ENCODE measurements at regions not wholly inside any gene's neighbourhood (a gene's known extent, or its start where the extent isn't known, plus 50 kb on each side); places are given as distances from the start of the nearest gene placed in this dataset.

DNA sequence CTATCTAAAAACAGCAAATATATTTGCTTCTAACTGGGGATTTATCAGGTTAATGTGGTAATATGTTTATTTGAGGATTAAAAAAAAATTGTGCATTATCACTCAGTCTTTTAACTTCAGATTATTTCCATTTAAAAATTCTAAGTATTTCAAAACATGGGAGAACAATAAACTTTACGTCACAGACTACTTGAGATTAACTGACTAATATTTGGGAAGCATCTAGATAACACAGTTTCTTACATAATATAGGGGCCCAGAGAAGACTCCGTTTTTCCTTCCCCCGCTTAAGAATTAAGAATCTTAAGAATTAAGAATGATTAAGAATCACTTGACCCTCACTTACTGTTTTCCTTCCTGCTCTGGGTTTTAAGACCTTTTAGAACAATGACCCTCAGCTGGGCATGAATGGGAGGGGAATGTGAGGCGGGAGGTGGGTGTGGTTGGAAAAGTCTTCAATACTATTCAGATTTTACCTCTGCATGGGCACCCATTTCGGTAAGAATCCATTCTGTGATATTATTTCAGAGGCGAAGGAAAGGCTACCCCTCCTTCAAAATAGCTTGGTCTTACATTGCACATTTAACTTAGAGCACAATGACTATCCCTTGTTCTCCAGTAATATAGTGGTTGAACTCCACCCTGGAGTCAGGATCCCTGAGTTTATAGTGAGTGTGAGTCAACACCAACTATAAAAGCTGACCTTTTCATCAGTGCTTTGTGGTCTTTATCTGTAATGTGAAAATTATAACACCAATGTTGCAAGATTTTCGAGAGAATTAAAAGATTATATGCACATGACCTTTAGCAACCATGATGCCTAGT lies 821.3 kb downstream of the USP25 start:
- Mint-ChIP-seq H3K36me3 (no peaks in the 10 kb centered on the region), H3K4me1 (no peaks in the 10 kb centered on the region), H3K27ac (no peak overlapping the region), H3K4me3 (no peak overlapping the region), H3K27me3 (no peaks in the 10 kb centered on the region), H3K9me3 (no peaks in the 10 kb centered on the region)

DNA sequence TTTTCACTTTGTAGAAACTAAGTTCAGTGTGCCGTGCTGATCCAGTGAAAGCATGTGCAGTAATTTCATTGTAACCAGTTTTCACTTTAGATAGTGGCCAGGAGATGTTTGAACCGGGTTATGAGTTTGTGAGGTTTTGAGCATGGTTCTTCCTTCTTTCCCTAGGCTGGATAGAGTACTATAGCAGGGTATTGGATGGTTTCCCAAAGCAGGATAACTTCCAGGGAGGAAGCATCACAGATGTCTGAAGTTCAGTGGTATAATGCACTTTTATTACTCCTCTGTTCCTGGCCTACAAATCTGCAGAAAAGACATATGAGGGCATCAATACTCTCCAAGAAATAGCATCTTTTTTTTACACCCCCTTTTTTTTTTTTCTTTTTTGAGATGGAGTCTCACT lies 823.1 kb downstream of the USP25 start:
- Mint-ChIP-seq H3K27ac (no peak overlapping the region), H3K27me3 (no peaks in the 10 kb centered on the region), H3K9me3 (no peaks in the 10 kb centered on the region), H3K4me1 (no peaks in the 10 kb centered on the region), H3K4me3 (no peak overlapping the region), H3K36me3 (no peaks in the 10 kb centered on the region)

DNA sequence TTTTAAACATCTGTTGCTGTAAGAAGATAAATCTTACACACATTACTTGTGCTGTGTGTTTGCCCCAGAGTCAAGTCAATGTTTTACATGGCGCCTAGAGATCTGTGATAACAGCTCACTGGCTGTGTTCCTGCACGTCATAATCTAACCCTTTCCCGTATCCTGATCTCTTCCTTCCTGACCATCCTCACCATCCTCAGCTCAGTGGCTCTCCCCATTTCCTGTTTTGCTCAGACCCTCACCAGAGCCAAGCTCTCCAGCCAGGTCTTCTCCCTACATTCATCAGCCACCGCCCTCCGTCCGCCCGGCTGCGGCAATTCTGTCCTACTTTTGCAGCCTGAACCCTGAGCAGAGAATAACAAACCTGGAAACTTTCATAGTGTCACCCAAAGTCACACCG lies 824.7 kb downstream of the USP25 start:
- no peaks in the 10 kb centered on the region for H3K4me1 Mint-ChIP-seq
- H3K27ac Mint-ChIP-seq, result no peak overlapping the region
- H3K9me3 Mint-ChIP-seq, result no peaks in the 10 kb centered on the region
- H3K27me3 Mint-ChIP-seq, result no peaks in the 10 kb centered on the region
- no peak overlapping the region for H3K4me3 Mint-ChIP-seq
- H3K36me3 Mint-ChIP-seq, result no peaks in the 10 kb centered on the region

DNA sequence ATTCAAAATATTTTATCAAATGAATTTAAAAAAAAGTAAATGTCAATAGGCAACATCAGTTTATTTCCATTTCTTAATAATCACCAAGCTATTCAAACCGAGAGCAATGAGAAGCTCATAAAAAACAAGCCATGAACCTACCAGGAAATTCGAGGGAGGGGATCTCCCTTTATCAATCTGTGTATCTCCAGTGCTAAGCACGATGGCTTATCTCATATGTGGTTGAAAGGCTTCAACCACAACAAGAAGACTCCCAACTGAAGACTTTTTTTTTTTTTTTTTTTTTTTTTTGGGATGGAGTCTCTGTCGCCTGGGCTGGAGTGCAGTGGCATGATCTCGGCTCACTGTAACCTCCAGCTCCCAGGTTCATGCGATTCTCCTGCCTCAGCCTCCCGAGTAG lies 833.3 kb downstream of the USP25 start:
- H3K27ac Mint-ChIP-seq, result no peak overlapping the region
- H3K36me3 Mint-ChIP-seq, result no peaks in the 10 kb centered on the region
- H3K4me3 Mint-ChIP-seq, result no peak overlapping the region
- no peaks in the 10 kb centered on the region for H3K4me1 Mint-ChIP-seq
- H3K27me3 Mint-ChIP-seq, result no peaks in the 10 kb centered on the region
- no peaks in the 10 kb centered on the region for H3K9me3 Mint-ChIP-seq

DNA sequence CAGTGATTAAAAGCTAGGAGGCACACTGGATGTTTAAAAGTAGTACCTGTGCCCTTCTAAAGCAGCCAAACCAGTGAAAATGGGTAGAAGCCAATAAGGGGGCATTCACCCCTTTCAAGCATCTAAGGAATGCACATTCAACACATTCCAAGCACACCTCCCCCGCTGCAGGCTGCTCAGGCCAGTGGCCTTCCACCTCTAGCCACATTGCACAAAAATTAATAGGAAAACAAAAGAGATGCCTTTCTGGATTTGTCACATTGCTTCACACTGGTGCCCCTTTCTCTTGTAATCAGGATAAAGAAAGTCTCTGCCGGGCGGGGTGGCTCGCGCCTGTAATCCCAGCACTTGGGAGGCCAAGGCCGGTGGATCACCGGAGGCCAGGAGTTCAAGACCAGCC lies 834.0 kb downstream of the USP25 start:
- no peaks in the 10 kb centered on the region for H3K4me1 Mint-ChIP-seq
- H3K36me3 Mint-ChIP-seq, result no peaks in the 10 kb centered on the region
- no peaks in the 10 kb centered on the region for H3K9me3 Mint-ChIP-seq
- H3K27ac Mint-ChIP-seq, result no peak overlapping the region
- H3K27me3 Mint-ChIP-seq, result no peaks in the 10 kb centered on the region
- no peak overlapping the region for H3K4me3 Mint-ChIP-seq

DNA sequence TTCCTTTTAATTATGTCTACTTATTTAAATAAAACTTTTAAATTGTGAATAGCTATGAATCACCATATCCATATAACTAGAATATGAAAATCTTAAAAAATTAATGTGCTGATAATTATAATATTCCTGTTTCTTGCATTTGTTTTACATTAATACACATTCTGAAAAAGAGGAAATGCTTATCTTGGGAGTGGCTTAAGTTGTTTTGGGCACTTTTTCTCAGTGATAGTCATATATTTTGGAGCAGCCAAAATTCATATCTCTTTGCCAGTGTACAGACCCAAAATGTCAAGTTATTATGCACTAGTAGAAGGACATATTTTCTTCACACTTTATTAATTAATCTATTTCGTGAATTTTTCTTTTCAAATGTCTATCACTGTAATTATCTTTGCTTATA lies 838.5 kb downstream of the USP25 start:
- Mint-ChIP-seq H3K27ac (no peak overlapping the region), H3K9me3 (no peaks in the 10 kb centered on the region), H3K4me3 (no peak overlapping the region), H3K4me1 (no peaks in the 10 kb centered on the region), H3K36me3 (no peaks in the 10 kb centered on the region), H3K27me3 (no peaks in the 10 kb centered on the region)

DNA sequence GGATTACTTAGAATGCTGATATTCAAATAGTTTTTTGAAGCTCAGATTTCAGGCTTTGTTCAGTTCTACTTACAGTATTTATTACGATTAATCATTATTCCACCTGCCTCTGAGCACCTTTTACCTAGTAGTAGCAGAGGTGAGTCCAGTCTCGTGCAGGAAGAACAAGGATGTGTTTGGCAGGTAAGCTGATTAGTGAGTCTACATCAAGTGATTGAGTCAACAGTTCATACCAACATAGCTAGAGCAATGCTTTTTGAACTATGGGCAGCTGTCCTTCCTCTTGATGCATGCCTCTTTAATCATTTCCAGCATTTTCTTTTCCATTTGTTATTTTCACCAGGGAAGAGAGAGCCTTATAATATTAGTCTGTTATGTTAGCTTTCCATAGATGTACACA lies 838.9 kb downstream of the USP25 start:
- no peaks in the 10 kb centered on the region for H3K36me3 Mint-ChIP-seq
- no peak overlapping the region for H3K27ac Mint-ChIP-seq
- H3K27me3 Mint-ChIP-seq, result no peaks in the 10 kb centered on the region
- no peaks in the 10 kb centered on the region for H3K4me1 Mint-ChIP-seq
- H3K9me3 Mint-ChIP-seq, result no peaks in the 10 kb centered on the region
- no peak overlapping the region for H3K4me3 Mint-ChIP-seq

DNA sequence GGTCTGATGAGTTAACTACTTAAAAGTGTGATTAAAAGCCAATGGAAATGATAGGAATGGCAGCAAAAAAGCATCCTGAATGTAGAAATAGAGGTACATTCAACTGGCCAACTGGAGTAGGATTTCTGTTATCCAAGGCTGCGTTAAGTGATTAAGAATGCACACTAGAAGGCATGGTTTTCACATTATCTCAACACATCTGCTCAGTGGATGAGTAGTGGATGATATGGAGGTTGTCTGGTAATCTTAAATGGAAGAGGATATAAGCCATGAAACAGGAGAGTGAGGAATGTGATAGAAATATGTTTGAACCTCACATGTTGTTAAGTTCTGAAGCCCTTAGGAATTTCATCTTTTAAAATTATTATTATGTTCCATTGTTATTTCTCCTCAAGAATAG lies 839.9 kb downstream of the USP25 start:
- no peaks in the 10 kb centered on the region for H3K36me3 Mint-ChIP-seq
- H3K9me3 Mint-ChIP-seq, result no peaks in the 10 kb centered on the region
- no peaks in the 10 kb centered on the region for H3K27me3 Mint-ChIP-seq
- H3K27ac Mint-ChIP-seq, result no peak overlapping the region
- no peak overlapping the region for H3K4me3 Mint-ChIP-seq
- no peaks in the 10 kb centered on the region for H3K4me1 Mint-ChIP-seq

DNA sequence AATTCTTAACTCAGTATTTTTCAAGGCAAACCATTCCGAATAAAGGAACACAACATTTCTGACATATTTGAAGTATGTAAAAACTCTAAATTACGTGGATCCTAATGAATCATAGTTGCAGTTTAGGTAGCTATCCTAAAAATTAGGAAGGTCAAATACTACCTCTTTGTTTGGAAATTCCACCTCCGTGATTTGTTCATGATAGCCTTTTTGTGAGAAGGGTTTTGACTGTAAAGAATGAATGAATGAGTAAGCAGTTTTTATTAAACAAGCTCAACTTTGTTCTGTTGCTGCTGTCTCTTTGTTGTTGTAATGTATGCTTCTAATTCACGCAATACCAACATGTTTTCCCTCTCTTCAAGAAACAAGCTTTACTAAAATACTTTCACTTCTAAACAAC lies 840.4 kb downstream of the USP25 start:
- H3K36me3 Mint-ChIP-seq, result no peaks in the 10 kb centered on the region

DNA sequence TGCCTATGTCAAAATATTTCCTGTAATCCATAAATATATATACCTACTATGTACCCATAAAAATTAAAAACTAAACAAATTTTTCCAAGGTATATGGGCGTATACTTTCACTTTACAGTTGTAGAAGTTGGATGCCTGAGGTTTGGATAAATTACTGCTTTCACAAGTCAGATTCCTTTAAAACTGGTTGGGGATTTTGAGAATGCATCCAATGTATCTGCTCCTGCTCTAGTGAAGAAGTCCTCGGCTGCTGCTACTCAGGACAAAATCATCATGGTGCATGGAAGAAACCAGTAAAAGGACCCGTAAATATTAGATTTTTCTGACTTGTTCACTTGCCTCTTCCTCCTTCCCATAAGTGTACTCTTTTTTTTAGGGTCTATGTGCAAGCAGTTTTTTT lies 841.1 kb downstream of the USP25 start:
- no peaks in the 10 kb centered on the region for H3K9me3 Mint-ChIP-seq
- no peak overlapping the region for H3K27ac Mint-ChIP-seq
- H3K36me3 Mint-ChIP-seq, result no peaks in the 10 kb centered on the region
- H3K4me1 Mint-ChIP-seq, result no peaks in the 10 kb centered on the region
- no peaks in the 10 kb centered on the region for H3K27me3 Mint-ChIP-seq
- H3K4me3 Mint-ChIP-seq, result no peak overlapping the region

More for the DNA sequence above, 840.4 kb downstream of the USP25 start:
- H3K4me1 Mint-ChIP-seq, result no peaks in the 10 kb centered on the region
- no peak overlapping the region for H3K27ac Mint-ChIP-seq
- H3K9me3 Mint-ChIP-seq, result no peaks in the 10 kb centered on the region
- no peaks in the 10 kb centered on the region for H3K27me3 Mint-ChIP-seq
- H3K4me3 Mint-ChIP-seq, result no peak overlapping the region

DNA sequence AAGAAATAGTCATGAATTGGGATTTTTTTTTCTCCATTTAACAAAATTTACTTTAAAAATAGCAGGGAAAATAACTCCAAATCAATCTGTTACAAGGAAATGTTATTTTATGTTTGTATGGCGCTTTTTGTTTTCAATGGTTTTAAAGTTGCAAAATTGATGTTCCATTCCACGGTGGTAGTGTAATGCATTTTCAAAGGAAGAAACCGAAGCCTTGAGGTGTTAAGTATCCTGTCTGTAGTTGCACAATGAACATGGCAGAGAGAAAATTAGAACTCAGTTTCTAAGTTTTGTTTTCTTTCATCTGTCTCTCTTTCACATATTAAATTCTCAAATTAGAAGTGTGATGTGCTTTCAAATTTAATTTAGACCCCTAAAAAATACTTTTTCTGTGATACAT lies 841.8 kb downstream of the USP25 start:
- no peaks in the 10 kb centered on the region for H3K4me1 Mint-ChIP-seq
- no peaks in the 10 kb centered on the region for H3K36me3 Mint-ChIP-seq
- H3K9me3 Mint-ChIP-seq, result no peaks in the 10 kb centered on the region
- no peak overlapping the region for H3K4me3 Mint-ChIP-seq
- no peaks in the 10 kb centered on the region for H3K27me3 Mint-ChIP-seq
- no peak overlapping the region for H3K27ac Mint-ChIP-seq

DNA sequence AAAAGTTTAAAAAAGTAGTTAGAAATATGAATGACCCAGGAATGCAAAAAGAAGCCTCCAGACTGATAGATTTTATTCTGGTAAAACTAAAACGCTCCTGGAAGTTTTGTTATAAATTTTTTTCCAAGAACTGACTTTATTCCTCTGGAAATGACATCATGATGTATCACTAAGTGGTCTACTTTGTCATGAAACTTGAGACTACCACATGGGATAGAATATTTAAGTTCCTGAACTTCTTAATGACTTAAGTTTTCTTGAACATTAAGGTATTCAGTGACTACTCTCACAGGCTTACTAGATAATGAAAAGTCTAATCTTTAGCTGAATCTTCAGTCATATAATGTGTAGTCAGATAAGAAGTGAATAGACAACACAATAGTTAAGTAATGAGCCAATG lies 842.2 kb downstream of the USP25 start:
- Mint-ChIP-seq H3K27ac (no peak overlapping the region), H3K4me3 (no peak overlapping the region), H3K27me3 (no peaks in the 10 kb centered on the region), H3K36me3 (no peaks in the 10 kb centered on the region), H3K9me3 (no peaks in the 10 kb centered on the region), H3K4me1 (no peaks in the 10 kb centered on the region)

DNA sequence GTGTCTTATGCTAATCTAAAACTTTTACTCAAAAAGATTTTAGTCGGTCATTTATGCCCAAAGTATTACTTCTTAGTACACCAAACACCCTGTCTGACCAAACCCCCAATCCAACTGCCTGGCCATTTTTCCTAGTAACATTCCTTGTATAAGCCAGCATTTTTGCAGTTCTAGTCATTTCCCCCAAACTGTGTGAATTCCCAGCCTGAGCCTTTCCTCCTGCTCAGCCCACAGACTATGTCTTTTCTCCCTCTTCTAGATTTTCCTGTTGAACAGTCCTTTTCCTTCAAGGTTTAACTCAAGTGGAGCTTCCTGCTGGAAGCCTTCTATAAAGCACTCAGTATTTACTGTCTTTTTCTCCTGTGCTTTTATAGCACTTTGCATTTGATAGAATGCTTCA lies 843.8 kb downstream of the USP25 start:
- no peaks in the 10 kb centered on the region for H3K36me3 Mint-ChIP-seq
- no peak overlapping the region for H3K4me3 Mint-ChIP-seq
- H3K27me3 Mint-ChIP-seq, result no peaks in the 10 kb centered on the region
- no peak overlapping the region for H3K27ac Mint-ChIP-seq
- H3K4me1 Mint-ChIP-seq, result no peaks in the 10 kb centered on the region
- H3K9me3 Mint-ChIP-seq, result peaks cover 5% of the 10 kb centered on the region

DNA sequence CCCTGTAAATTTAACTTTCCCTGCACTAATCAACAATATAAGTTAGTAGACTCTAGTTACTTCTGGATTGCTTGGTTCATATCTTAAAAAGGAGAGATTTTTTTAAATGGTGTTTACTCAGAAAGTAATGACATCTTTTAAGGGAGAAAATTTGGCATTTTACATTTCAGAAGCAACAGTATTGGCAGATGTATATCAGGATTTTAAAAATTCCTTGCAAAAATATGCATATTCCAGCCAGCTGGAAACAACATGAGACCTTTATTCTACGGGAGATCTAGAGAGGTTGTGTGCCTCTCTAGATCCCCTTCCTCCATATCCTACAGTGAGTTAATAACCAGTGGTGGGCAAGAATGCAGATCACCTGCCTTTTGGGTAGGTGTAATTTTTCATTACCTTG lies 848.2 kb downstream of the USP25 start:
- no peaks in the 10 kb centered on the region for H3K4me1 Mint-ChIP-seq
- H3K4me3 Mint-ChIP-seq, result no peak overlapping the region
- H3K27ac Mint-ChIP-seq, result no peak overlapping the region
- no peaks in the 10 kb centered on the region for H3K36me3 Mint-ChIP-seq
- no peaks in the 10 kb centered on the region for H3K27me3 Mint-ChIP-seq
- peaks cover 5% of the 10 kb centered on the region for H3K9me3 Mint-ChIP-seq

DNA sequence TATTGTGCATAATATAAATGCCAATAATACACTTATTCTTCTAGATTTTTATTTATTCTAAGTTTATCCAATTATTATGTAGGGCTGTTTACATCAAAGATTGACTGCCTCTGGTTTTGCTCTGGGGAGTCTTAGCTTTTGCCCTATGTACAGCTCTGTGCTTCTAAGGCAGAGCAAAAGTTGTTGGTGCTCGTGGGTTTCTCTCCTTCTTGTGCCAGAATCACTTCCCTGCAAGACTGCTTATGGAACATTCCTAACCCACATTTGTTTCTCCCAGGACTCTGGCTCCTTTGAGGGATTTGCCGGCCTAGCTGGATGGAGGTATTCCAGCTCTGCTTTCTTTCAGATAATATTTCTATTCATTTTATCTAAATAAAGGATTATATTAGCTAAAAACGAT lies 849.1 kb downstream of the USP25 start:
- Mint-ChIP-seq H3K27ac (no peak overlapping the region), H3K4me1 (no peaks in the 10 kb centered on the region), H3K4me3 (no peak overlapping the region), H3K36me3 (no peaks in the 10 kb centered on the region), H3K9me3 (peaks cover 5% of the 10 kb centered on the region), H3K27me3 (no peaks in the 10 kb centered on the region)

DNA sequence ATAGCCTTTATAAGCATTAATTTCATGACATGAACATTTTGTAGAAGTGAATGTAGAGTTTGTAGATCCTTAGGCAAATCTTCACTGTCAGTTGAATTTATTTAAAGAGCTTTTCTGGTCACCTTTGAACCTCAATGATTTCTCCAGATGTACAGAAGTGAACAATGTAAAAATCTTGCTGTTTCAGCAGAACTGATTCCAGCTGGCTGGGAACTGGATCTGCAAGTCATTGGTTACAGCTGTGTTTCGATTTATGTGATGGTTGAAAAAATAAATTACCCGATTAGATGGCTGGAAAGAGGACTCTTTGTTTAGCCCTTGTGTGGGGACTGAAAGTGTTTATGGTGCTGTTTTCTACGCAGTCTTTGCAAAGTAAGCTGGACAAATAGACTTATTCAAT lies 849.8 kb downstream of the USP25 start:
- Mint-ChIP-seq H3K4me1 (no peaks in the 10 kb centered on the region), H3K27me3 (no peaks in the 10 kb centered on the region), H3K4me3 (no peak overlapping the region), H3K9me3 (peaks cover 5% of the 10 kb centered on the region), H3K27ac (no peak overlapping the region), H3K36me3 (no peaks in the 10 kb centered on the region)

DNA sequence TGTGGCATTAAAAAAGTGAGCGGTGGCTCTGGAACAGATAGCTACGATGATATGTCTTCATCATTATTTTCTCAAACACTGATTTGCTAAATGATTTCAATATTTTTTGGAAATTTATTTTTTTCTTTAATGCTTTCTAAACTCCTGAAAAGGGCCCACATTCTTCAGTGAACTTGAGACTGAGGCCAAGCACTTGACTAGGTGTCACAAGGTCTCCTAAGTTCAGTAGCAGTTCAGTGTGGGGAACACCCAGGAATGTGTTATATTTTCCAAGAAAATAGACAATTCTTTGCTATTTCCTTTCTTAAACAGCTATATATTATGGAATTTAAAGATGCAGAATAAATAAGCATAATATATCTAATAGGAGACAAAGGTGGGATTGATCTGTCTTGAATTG lies 850.9 kb downstream of the USP25 start:
- H3K4me3 Mint-ChIP-seq, result no peak overlapping the region
- H3K36me3 Mint-ChIP-seq, result no peaks in the 10 kb centered on the region
- H3K27me3 Mint-ChIP-seq, result no peaks in the 10 kb centered on the region
- H3K9me3 Mint-ChIP-seq, result peaks cover 5% of the 10 kb centered on the region
- no peak overlapping the region for H3K27ac Mint-ChIP-seq
- H3K4me1 Mint-ChIP-seq, result no peaks in the 10 kb centered on the region

Measured in activated naive CD4-positive, alpha-beta T cell treated with anti-CD3 and anti-CD28 coated beads, Interleukin-2, amount 50 U/mL, for 24 hours (primary cell).